ENCODE measurements at regions not wholly inside any gene's neighbourhood (a gene's known extent, or its start where the extent isn't known, plus 50 kb on each side); places are given as distances from the start of the nearest gene placed in this dataset.
A peak's percentile ranks its signal among the peaks of the same experiment; 100 is the strongest.

DNA sequence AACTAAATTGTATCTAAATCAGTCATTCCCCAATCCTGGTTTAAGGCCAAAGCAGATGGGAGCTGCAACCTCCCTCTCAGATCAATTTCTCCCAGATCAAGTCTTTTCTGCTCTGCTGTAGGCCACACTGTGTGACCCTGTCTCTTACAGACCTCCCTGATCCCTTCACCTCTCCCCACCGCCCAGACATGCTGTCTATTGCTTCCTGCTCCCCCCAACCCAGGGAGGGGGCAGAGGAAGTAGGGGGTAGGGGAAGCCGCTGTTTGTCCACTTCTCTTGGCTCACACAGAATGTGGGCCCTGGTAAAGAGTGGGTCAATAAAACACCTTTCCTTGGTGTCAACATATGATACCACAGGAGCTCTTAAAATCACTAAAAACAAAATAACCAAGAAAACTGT is 226.3 kb downstream of the ENC1 start:
- Histone ChIP-seq H3K4me1 (peaks cover 0 to 9% (median 2%) of the 10 kb centered on the region in 12 donors), H3K27ac (no peak overlapping the region), H3K36me3 (no peaks in the 10 kb centered on the region), H3K9me3 (no peaks in the 10 kb centered on the region), H3K4me3 (no peak overlapping the region), H3K27me3 (no peaks in the 10 kb centered on the region)
- intact Hi-C loops (cut with DNase I): no loop called here
- no peak for TF ChIP-seq POLR2A (IDR thresholded peaks at IDR 0.05)
- TF ChIP-seq, protein P1, sequence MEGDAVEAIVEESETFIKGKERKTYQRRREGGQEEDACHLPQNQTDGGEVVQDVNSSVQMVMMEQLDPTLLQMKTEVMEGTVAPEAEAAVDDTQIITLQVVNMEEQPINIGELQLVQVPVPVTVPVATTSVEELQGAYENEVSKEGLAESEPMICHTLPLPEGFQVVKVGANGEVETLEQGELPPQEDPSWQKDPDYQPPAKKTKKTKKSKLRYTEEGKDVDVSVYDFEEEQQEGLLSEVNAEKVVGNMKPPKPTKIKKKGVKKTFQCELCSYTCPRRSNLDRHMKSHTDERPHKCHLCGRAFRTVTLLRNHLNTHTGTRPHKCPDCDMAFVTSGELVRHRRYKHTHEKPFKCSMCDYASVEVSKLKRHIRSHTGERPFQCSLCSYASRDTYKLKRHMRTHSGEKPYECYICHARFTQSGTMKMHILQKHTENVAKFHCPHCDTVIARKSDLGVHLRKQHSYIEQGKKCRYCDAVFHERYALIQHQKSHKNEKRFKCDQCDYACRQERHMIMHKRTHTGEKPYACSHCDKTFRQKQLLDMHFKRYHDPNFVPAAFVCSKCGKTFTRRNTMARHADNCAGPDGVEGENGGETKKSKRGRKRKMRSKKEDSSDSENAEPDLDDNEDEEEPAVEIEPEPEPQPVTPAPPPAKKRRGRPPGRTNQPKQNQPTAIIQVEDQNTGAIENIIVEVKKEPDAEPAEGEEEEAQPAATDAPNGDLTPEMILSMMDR (IDR thresholded peaks at IDR 0.05): no peak
- ATAC-seq: no peak
- WGBS, 4 donors: 69 to 91% (median 80%) methylated on average over 2 of the region's 2 CpGs
- no peak for DNase-seq

DNA sequence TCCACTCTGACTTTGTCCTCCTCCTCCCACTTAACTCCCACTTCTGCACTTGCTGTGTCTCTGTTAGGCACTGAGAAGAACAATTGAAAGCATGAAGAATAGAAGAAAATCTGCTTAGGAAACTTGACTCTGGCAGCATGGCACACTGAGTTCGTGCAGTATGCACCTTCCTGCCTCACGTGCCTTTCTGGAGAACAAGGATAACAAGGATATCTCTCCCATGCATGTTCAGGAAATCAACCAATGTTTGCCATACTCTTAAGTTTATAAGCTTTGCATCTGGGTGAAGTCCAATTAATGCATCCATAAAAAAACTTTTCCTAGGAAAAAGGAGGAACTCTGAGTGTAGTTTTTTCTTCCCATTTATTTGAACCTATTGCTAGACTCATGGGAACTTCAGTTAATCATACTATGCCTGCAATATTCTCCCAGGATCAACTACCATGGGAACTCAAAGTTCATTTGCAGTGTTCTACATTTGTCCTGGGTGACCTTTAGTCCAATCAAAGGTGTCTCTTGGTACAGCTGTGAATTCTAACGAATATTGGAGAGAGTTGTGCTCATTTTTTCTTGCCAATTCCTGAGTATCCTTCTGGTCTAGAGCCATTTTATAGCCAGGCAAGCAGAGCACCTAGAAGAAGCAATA is 227.0 kb downstream of the ENC1 start:
- intact Hi-C loops (cut with DNase I): no loop called here
- Histone ChIP-seq H3K9me3 (no peaks in the 10 kb centered on the region), H3K27ac (no peak overlapping the region), H3K4me1 (peaks cover 0 to 9% (median 2%) of the 10 kb centered on the region in 12 donors), H3K27me3 (no peaks in the 10 kb centered on the region), H3K4me3 (no peak overlapping the region), H3K36me3 (no peaks in the 10 kb centered on the region)
- DNase-seq: no peak
- no peak for ATAC-seq
- WGBS, 4 donors: 70 to 81% (median 76%) methylated on average over 3 of the region's 3 CpGs
- TF ChIP-seq, protein P1 (IDR thresholded peaks at IDR 0.05): no peak
- no peak for TF ChIP-seq POLR2A (IDR thresholded peaks at IDR 0.05)

DNA sequence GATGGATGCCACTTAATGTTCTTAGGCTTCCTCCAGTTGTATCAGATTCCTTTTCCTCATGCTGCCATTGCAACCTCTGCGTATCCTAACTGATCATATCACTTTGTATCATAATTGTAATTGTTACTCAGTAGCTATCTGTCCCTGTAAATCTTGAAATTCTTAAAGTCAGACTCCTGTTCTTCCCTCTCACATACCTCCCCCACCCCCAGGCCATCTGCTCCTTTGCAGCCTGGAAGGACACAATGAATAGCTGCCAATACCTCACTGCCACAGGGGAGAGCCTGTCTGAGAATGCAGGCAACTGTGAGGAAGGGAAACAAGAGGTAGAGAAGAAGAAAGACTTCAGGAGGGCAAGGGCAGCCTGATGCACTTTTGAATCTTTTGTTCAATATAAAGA is 228.5 kb downstream of the ENC1 start:
- intact Hi-C loops (cut with DNase I): no loop called here
- no peak for DNase-seq
- Histone ChIP-seq H3K4me1 (peaks cover 0 to 14% (median 2%) of the 10 kb centered on the region in 12 donors), H3K27me3 (no peaks in the 10 kb centered on the region), H3K27ac (no peak overlapping the region), H3K9me3 (no peaks in the 10 kb centered on the region), H3K36me3 (no peaks in the 10 kb centered on the region), H3K4me3 (no peak overlapping the region)
- peak in 1 of 4 donors; percentile 43 for ATAC-seq
- TF ChIP-seq, protein P1 (IDR thresholded peaks at IDR 0.05): no peak
- no peak for TF ChIP-seq POLR2A (IDR thresholded peaks at IDR 0.05)
- 0 to 48% (median 16%) methylated on average over 1 of the region's 1 CpG for WGBS, 4 donors

DNA sequence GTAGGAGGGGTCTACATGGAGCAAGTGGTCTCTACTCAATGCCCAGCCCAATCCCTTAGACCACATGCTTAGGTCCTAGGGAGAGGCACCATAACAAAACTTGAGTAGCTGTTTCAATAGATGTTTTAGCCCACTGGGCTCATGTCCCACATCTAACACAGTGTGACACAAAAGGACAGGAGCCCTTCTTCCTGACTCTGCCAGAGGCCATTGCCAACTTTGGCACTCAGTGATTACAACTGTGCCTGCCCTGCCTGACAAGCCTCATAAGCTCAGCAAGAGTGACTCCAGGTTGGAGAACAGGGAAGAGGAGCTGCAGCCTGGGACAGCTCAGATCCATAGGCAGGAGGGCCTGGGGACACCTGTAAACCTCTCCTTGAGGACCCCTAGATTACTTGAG is 230.8 kb downstream of the ENC1 start:
- intact Hi-C loops (cut with DNase I): no loop called here
- Histone ChIP-seq H3K9me3 (no peaks in the 10 kb centered on the region), H3K4me3 (no peak overlapping the region), H3K36me3 (no peaks in the 10 kb centered on the region), H3K27me3 (no peaks in the 10 kb centered on the region), H3K4me1 (peaks cover 0 to 10% (median 0%) of the 10 kb centered on the region in 12 donors), H3K27ac (no peak overlapping the region)
- DNase-seq (no peak), ATAC-seq (peak in 2 of 4 donors; percentile 55 to 62)
- TF ChIP-seq, protein P1 (IDR thresholded peaks at IDR 0.05): no peak
- TF ChIP-seq POLR2A (IDR thresholded peaks at IDR 0.05): no peak
